Fibroblast of pulmonary artery (primary cell): ENCODE measurements at regions not wholly inside any gene's neighbourhood (a gene's known extent, or its start where the extent isn't known, plus 50 kb on each side); places are given as distances from the start of the nearest gene placed in this dataset.

ENCODE experiments used
- DNase-seq: peaks from one replicate; pipeline ENCODE4 v3.0.0-alpha.2; 2010; ENCODE audit warnings: low read depth
- H3K4me3 ChIP-seq: replicated peaks from 2 replicates; pipeline ENCODE4 v1.5.1; 2011; ENCODE audit warnings: low read depth, mild to moderate bottlenecking, control low read depth, low read length, moderate library complexity
- TF ChIP-seq, protein P1 (sequence below): IDR thresholded peaks from 2 replicates; pipeline ENCODE4 v1.5.1; 2011; ENCODE audit warnings: mild to moderate bottlenecking, control low read depth, low read length, inconsistent platforms; ENCODE audit errors: missing control alignments

DNA sequence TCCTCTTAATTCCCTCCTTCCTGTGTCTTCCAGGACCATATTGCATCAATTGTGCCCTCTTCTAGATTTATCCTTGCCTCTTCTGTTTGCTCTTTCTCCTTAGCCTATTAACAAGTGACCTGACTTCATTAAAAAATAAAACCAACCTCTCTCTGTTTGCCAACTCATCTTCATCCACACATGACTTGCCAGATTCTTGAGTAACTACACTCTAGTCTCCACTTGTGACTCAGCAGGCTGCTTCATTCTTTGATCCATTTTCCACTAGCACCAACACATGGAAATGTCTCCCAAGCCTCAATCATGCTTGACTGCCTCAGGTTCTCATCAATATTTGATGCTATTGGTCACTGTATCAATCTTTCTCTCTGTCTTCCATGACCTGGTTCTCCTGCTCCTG lies 492.4 kb upstream of the TMPO start:
- no peak overlapping the region for H3K4me3 ChIP-seq
- no peak for DNase-seq
- TF ChIP-seq, protein P1, sequence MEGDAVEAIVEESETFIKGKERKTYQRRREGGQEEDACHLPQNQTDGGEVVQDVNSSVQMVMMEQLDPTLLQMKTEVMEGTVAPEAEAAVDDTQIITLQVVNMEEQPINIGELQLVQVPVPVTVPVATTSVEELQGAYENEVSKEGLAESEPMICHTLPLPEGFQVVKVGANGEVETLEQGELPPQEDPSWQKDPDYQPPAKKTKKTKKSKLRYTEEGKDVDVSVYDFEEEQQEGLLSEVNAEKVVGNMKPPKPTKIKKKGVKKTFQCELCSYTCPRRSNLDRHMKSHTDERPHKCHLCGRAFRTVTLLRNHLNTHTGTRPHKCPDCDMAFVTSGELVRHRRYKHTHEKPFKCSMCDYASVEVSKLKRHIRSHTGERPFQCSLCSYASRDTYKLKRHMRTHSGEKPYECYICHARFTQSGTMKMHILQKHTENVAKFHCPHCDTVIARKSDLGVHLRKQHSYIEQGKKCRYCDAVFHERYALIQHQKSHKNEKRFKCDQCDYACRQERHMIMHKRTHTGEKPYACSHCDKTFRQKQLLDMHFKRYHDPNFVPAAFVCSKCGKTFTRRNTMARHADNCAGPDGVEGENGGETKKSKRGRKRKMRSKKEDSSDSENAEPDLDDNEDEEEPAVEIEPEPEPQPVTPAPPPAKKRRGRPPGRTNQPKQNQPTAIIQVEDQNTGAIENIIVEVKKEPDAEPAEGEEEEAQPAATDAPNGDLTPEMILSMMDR: no peak

DNA sequence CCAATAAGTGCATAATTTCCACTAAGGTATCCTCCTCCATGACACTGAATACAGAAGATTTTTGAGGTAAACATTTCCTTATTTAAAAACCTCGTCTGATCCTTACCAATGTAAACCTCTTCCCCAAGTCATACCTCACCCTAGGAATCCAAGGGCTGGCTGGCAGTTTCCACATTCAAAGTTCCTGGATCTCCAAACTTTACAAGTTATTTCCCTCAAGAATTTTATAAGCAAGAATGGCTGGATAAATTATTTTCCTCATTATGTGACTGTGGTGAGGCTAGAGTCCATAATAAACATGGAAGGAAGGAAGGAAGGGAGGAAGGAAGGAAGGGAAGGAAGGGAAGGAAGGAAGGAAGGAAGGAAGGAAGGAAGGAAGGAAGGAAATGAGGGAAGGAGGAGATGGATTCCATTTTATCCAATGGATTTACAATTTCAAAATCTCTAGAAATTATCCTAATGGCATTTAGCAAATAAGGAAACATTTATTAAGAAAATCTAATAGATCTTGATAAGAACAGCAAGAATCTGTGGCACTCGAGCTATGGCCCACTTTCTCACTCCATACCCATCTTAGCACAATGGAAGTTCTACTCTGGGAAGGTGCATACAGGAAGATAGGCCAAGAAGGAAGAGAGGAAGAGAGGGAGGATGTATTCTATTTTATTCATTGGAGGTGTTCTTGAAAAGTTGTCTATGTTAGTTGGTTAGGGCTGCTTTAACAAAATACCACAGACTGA lies 477.8 kb upstream of the TMPO start:
- no peak overlapping the region for H3K4me3 ChIP-seq
- no peak for DNase-seq
- TF ChIP-seq, protein P1: no peak

DNA sequence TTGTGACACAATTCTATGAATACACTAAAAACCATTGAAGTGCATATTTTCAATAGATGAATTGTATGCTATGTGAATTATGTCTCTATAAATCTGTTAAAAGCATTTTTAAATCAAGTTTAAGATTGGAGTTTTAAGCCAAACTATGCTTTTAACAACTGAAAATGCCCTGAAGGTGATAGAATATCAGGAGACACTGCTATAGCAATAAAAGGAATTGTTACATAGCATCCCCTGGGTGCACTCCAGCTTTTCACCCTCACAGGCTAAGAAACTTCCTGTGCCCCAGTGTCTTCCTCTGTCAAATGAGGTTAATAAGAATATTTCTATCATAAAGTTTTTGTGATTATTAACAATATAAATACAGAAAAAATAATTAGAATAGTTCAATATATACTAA lies 472.7 kb upstream of the TMPO start:
- H3K4me3 ChIP-seq: no peak overlapping the region
- TF ChIP-seq, protein P1: no peak

DNA sequence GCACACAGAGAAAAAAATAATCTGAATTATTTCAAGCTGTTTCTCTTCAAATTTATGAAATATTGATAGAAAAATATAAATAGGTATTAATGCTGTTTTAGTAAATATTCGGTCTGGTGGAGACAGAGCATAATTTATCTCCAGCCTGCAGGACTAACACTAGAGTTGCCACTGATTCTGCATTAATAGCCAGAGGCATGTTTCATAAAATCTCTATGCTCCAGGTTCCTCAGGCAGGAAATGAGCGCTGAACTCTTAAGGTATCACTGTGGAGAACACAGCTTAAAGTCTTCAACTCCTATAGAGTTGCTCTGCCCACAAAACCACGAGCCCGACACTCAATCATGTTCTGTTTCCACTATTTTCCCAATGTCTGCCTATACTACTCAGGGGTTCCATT lies 470.0 kb upstream of the TMPO start:
- no peak overlapping the region for H3K4me3 ChIP-seq
- no peak for DNase-seq
- TF ChIP-seq, protein P1: no peak

More for the DNA sequence above, 472.7 kb upstream of the TMPO start:
- no peak for DNase-seq

DNA sequence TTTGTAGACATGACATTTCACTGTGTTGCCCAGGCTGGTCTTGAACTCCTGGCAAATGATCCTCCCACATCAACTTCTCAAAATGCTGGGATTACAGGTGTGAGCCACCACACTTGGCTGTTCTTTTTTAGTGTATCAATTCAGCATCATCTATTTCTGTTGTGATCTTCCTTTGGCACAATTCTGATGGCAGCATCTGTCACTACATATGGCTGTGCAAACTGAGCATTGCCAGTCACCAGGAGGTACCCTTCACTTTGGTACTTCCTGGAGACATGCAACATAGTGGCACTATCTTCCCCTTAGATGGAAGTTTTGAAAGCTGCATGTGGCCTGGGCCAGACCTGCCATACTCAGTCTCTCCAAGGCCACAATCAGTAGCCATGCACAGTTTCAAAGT lies 467.1 kb upstream of the TMPO start:
- TF ChIP-seq, protein P1: no peak
- H3K4me3 ChIP-seq: no peak overlapping the region

DNA sequence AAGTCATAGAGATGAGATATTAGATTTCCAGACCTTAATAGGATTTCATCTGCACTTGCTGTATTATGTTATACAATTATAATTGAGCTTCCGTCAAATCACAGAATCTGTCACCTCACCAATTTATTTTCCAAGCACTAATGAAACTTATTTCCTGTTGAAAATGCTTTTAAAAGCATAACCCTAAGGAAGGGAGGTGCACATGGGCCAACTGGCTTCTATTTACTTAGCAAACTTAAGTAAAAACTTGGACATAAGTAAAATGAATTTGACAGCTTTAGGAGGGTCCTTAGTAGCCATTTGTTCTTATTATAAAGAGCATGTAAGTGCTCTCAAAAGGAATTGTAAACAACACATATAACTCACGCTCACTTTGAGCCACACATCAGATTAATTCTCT lies 462.2 kb upstream of the TMPO start:
- H3K4me3 ChIP-seq: no peak overlapping the region
- TF ChIP-seq, protein P1: no peak
- no peak for DNase-seq

More for the DNA sequence above, 467.1 kb upstream of the TMPO start:
- DNase-seq: no peak

DNA sequence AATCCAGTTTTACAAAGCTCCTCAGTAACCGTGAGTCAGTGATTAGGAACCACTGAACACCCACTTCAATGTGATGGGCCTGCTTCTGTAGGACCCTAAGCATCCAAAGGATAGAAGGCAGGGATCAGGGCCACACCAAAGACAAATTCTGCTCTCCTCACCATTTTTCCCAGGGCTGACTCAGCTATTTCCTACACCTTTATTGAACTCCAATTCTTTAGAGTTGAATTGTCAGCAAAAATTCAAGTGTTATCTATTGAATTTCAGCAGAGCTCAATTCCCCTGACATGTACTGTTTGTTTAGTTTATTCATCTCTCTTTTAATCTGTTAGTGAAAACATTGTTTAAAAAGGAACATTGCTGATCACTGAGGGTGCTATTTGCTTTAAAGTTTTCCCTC lies 457.7 kb upstream of the TMPO start:
- DNase-seq: no peak
- no peak overlapping the region for H3K4me3 ChIP-seq
- TF ChIP-seq, protein P1: no peak
